Caki2 (cell line): ENCODE measurements at regions not wholly inside any gene's neighbourhood (a gene's known extent, or its start where the extent isn't known, plus 50 kb on each side); places are given as distances from the start of the nearest gene placed in this dataset.
"Not testable (repeated sequence)": the region's sequence is repeated elsewhere in the genome, so short reads cannot be mapped to it uniquely, and the experiment has no call there.

ENCODE experiments used
- DNase-seq: peaks from one replicate; pipeline ENCODE4 v3.0.0-alpha.2; 2015; ENCODE audit warnings: low read depth
- in situ Hi-C: cut with HindIII; loops from 2 replicates; pipeline ENCODE4 v1.10.0; 2016; ENCODE audit warnings: low sequenced_read_pairs, low pct_unique_long_range_greater_than_20kb, mixed read lengths

- DNase-seq, result no peak
- in situ Hi-C loops, result no loop called here
These were observed 486.1 kb upstream of the LRRC7 start for GRCh38 chr1:69081668-69082067.

GRCh38 chr1:69082312-69082711 is 485.4 kb upstream of the LRRC7 start:
- in situ Hi-C loops, result no loop called here
- no peak for DNase-seq

- no peak for DNase-seq
- in situ Hi-C loops, result no loop called here
These were observed 481.6 kb upstream of the LRRC7 start for GRCh38 chr1:69086148-69086547.

- DNase-seq, result no peak
- in situ Hi-C loops, result no loop called here
These were observed 479.2 kb upstream of the LRRC7 start for GRCh38 chr1:69088571-69088970.

GRCh38 chr1:69090170-69090569 is 477.6 kb upstream of the LRRC7 start:
- in situ Hi-C loops, result no loop called here
- no peak for DNase-seq

- DNase-seq, result no peak
- in situ Hi-C loops, result no loop called here
These were observed 477.0 kb upstream of the LRRC7 start for GRCh38 chr1:69090752-69091151.

GRCh38 chr1:69102058-69102457 is 465.7 kb upstream of the LRRC7 start:
- in situ Hi-C loops, result not testable (repeated sequence)

GRCh38 chr1:69103213-69103612 is 464.5 kb upstream of the LRRC7 start:
- in situ Hi-C loops, result no loop called here
- DNase-seq, result no peak

More at GRCh38 chr1:69102058-69102457, 465.7 kb upstream of the LRRC7 start:
- DNase-seq, result not testable (repeated sequence)

- in situ Hi-C loops, result no loop called here
These were observed 463.9 kb upstream of the LRRC7 start for GRCh38 chr1:69103705-69104385.

GRCh38 chr1:69104894-69105293 is 462.8 kb upstream of the LRRC7 start:
- no peak for DNase-seq
- in situ Hi-C loops, result no loop called here

More at GRCh38 chr1:69103705-69104385, 463.9 kb upstream of the LRRC7 start:
- DNase-seq, result no peak

- in situ Hi-C loops, result no loop called here
- DNase-seq, result no peak
These were observed 458.4 kb upstream of the LRRC7 start for GRCh38 chr1:69109277-69109676.

GRCh38 chr1:69110851-69111250 is 456.9 kb upstream of the LRRC7 start:
- no peak for DNase-seq
- in situ Hi-C loops, result no loop called here

- DNase-seq, in situ Hi-C loops: not testable (repeated sequence)
These were observed 447.5 kb upstream of the LRRC7 start for GRCh38 chr1:69120126-69120741.

- in situ Hi-C loops, result no loop called here
- DNase-seq, result no peak
These were observed 446.9 kb upstream of the LRRC7 start for GRCh38 chr1:69120817-69121216.

- DNase-seq, result no peak
- in situ Hi-C loops, result no loop called here
These were observed 446.0 kb upstream of the LRRC7 start for GRCh38 chr1:69121723-69122122.

GRCh38 chr1:69122373-69122772 is 445.3 kb upstream of the LRRC7 start:
- in situ Hi-C loops, result no loop called here

GRCh38 chr1:69123486-69123885 is 444.2 kb upstream of the LRRC7 start:
- in situ Hi-C loops, result no loop called here
- no peak for DNase-seq

More at GRCh38 chr1:69122373-69122772, 445.3 kb upstream of the LRRC7 start:
- no peak for DNase-seq

GRCh38 chr1:69126796-69127195 is 440.9 kb upstream of the LRRC7 start:
- in situ Hi-C loops, result no loop called here
- DNase-seq, result no peak

- in situ Hi-C loops, result no loop called here
- no peak for DNase-seq
These were observed 439.5 kb upstream of the LRRC7 start for GRCh38 chr1:69128204-69128603.

GRCh38 chr1:69129538-69129937 is 438.2 kb upstream of the LRRC7 start:
- DNase-seq, result no peak
- in situ Hi-C loops, result no loop called here
